ENCODE measurements at regions not wholly inside any gene's neighbourhood (a gene's known extent, or its start where the extent isn't known, plus 50 kb on each side); places are given as distances from the start of the nearest gene placed in this dataset.
"Not testable (repeated sequence)": the region's sequence is repeated elsewhere in the genome, so short reads cannot be mapped to it uniquely, and the experiment has no call there.

DNA sequence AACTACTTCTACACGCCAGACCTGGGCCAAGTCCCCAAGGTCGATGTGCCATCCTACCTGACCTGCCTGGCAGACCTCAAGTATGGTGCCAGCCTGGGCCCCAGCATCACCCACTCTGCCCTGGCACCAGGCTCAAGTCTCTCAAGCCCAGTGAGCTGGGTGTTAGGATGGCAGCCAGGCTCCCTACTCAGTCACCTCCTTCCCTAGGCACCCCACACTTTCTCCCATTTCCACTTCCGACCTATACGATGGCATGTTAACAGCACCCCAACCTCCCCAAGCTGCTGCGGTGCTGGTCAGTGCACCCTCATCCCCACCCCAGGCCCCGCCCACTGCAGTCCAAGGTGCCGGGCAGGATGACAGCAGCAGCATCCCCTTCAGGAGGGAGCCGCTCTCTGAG is 191.4 kb downstream of the KLRB1 start:
- TF ChIP-seq, protein P1, sequence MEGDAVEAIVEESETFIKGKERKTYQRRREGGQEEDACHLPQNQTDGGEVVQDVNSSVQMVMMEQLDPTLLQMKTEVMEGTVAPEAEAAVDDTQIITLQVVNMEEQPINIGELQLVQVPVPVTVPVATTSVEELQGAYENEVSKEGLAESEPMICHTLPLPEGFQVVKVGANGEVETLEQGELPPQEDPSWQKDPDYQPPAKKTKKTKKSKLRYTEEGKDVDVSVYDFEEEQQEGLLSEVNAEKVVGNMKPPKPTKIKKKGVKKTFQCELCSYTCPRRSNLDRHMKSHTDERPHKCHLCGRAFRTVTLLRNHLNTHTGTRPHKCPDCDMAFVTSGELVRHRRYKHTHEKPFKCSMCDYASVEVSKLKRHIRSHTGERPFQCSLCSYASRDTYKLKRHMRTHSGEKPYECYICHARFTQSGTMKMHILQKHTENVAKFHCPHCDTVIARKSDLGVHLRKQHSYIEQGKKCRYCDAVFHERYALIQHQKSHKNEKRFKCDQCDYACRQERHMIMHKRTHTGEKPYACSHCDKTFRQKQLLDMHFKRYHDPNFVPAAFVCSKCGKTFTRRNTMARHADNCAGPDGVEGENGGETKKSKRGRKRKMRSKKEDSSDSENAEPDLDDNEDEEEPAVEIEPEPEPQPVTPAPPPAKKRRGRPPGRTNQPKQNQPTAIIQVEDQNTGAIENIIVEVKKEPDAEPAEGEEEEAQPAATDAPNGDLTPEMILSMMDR (conservative IDR thresholded peaks at IDR 0.05; ENCODE audit: low read depth in 2 of 2), result not testable (repeated sequence)
- TF ChIP-seq, protein P2, sequence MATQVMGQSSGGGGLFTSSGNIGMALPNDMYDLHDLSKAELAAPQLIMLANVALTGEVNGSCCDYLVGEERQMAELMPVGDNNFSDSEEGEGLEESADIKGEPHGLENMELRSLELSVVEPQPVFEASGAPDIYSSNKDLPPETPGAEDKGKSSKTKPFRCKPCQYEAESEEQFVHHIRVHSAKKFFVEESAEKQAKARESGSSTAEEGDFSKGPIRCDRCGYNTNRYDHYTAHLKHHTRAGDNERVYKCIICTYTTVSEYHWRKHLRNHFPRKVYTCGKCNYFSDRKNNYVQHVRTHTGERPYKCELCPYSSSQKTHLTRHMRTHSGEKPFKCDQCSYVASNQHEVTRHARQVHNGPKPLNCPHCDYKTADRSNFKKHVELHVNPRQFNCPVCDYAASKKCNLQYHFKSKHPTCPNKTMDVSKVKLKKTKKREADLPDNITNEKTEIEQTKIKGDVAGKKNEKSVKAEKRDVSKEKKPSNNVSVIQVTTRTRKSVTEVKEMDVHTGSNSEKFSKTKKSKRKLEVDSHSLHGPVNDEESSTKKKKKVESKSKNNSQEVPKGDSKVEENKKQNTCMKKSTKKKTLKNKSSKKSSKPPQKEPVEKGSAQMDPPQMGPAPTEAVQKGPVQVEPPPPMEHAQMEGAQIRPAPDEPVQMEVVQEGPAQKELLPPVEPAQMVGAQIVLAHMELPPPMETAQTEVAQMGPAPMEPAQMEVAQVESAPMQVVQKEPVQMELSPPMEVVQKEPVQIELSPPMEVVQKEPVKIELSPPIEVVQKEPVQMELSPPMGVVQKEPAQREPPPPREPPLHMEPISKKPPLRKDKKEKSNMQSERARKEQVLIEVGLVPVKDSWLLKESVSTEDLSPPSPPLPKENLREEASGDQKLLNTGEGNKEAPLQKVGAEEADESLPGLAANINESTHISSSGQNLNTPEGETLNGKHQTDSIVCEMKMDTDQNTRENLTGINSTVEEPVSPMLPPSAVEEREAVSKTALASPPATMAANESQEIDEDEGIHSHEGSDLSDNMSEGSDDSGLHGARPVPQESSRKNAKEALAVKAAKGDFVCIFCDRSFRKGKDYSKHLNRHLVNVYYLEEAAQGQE (IDR thresholded peaks at IDR 0.05; ENCODE audit: unreplicated experiment), result not testable (repeated sequence)
- TF ChIP-seq EZH2phosphoT487 (IDR thresholded peaks at IDR 0.05; ENCODE audit: unreplicated experiment); POLR2AphosphoS5 (IDR thresholded peaks at IDR 0.05; ENCODE audit: low read depth); CREB1 (CRISPR knock-in tag; IDR thresholded peaks at IDR 0.05; ENCODE audit: low read depth); JUNB (IDR thresholded peaks at IDR 0.05; ENCODE audit: unreplicated experiment); EZH2 (IDR thresholded peaks at IDR 0.05; ENCODE audit: low read depth, unreplicated experiment); STAT1 (IDR thresholded peaks at IDR 0.05; ENCODE audit: unreplicated experiment); NANOG (IDR thresholded peaks at IDR 0.05; ENCODE audit: borderline replicate concordance); ZNF331 (CRISPR knock-in tag; IDR thresholded peaks at IDR 0.05; ENCODE audit: low read depth): not testable (repeated sequence)
- TF ChIP-seq, protein P3, sequence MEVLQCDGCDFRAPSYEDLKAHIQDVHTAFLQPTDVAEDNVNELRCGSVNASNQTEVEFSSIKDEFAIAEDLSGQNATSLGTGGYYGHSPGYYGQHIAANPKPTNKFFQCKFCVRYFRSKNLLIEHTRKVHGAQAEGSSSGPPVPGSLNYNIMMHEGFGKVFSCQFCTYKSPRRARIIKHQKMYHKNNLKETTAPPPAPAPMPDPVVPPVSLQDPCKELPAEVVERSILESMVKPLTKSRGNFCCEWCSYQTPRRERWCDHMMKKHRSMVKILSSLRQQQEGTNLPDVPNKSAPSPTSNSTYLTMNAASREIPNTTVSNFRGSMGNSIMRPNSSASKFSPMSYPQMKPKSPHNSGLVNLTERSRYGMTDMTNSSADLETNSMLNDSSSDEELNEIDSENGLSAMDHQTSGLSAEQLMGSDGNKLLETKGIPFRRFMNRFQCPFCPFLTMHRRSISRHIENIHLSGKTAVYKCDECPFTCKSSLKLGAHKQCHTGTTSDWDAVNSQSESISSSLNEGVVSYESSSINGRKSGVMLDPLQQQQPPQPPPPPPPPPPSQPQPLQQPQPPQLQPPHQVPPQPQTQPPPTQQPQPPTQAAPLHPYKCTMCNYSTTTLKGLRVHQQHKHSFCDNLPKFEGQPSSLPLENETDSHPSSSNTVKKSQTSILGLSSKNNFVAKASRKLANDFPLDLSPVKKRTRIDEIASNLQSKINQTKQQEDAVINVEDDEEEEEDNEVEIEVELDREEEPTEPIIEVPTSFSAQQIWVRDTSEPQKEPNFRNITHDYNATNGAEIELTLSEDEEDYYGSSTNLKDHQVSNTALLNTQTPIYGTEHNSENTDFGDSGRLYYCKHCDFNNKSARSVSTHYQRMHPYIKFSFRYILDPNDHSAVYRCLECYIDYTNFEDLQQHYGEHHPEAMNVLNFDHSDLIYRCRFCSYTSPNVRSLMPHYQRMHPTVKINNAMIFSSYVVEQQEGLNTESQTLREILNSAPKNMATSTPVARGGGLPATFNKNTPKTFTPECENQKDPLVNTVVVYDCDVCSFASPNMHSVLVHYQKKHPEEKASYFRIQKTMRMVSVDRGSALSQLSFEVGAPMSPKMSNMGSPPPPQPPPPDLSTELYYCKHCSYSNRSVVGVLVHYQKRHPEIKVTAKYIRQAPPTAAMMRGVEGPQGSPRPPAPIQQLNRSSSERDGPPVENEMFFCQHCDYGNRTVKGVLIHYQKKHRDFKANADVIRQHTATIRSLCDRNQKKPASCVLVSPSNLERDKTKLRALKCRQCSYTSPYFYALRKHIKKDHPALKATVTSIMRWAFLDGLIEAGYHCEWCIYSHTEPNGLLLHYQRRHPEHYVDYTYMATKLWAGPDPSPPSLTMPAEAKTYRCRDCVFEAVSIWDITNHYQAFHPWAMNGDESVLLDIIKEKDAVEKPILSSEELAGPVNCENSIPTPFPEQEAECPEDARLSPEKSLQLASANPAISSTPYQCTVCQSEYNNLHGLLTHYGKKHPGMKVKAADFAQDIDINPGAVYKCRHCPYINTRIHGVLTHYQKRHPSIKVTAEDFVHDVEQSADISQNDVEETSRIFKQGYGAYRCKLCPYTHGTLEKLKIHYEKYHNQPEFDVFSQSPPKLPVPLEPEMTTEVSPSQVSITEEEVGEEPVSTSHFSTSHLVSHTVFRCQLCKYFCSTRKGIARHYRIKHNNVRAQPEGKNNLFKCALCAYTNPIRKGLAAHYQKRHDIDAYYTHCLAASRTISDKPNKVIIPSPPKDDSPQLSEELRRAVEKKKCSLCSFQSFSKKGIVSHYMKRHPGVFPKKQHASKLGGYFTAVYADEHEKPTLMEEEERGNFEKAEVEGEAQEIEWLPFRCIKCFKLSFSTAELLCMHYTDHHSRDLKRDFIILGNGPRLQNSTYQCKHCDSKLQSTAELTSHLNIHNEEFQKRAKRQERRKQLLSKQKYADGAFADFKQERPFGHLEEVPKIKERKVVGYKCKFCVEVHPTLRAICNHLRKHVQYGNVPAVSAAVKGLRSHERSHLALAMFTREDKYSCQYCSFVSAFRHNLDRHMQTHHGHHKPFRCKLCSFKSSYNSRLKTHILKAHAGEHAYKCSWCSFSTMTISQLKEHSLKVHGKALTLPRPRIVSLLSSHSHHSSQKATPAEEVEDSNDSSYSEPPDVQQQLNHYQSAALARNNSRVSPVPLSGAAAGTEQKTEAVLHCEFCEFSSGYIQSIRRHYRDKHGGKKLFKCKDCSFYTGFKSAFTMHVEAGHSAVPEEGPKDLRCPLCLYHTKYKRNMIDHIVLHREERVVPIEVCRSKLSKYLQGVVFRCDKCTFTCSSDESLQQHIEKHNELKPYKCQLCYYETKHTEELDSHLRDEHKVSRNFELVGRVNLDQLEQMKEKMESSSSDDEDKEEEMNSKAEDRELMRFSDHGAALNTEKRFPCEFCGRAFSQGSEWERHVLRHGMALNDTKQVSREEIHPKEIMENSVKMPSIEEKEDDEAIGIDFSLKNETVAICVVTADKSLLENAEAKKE (CRISPR knock-in tag; IDR thresholded peaks at IDR 0.05), result not testable (repeated sequence)

All from GM23338 (cell line).